ENCODE measurements at regions not wholly inside any gene's neighbourhood (a gene's known extent, or its start where the extent isn't known, plus 50 kb on each side); places are given as distances from the start of the nearest gene placed in this dataset.

DNA sequence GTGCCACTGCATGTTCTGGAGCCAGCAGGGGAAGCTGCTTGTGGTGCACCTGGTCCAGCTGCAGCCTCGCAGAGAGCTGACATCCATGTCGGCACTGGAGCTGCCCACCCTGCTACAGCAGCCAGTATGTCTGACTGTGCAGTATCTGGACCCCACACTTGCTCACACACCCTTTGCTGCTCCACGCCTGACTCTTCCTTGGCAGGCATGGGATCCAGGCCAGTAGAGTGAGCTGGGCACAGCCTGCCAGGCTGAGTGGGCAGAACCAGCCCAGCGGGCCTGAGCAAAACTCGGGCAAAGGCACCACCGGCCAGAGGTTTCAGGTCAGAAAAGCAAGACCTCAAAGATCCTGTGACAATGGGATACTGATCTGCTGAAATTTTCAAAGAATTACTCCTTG lies 690.1 kb downstream of the STPG2 start:
- no peak for DNase-seq

DNA sequence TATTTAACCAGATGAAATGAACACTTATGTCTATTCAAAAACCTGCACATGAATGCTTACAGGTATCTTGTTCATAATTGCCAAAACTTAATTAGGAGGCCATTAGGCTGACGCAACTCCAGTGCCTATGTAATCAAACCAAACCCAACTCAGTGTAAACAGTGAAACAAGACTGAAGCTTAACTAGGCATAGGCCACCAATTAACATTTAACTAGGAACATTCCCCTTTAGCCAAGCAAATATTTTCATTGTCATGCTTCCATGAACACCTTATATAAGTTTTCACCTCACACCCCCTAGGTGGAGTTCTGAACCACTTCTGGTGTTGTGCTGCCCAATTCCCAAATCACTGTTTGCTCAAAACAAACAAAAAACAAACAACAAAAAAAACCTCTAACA lies 686.0 kb downstream of the STPG2 start:
- no peak for DNase-seq

DNA sequence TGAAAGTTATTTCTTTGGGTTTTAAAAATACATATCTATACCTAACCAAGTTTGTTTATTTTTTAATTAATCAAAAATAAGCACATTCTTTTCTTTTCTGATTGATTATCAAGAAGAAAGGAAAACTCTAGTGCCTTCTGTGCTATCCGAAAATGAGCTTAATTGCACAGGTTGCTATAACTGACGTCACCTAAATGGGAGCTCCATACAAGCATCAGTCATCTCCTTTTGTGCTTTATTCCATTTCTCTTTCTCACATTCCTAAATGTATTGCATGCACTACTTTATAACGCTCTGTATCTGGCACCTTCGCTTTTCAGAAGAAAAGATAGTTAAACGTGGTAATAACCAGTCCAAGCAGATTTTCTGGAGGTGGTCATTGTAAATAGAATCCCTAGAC lies 675.0 kb downstream of the STPG2 start:
- DNase-seq: no peak

DNA sequence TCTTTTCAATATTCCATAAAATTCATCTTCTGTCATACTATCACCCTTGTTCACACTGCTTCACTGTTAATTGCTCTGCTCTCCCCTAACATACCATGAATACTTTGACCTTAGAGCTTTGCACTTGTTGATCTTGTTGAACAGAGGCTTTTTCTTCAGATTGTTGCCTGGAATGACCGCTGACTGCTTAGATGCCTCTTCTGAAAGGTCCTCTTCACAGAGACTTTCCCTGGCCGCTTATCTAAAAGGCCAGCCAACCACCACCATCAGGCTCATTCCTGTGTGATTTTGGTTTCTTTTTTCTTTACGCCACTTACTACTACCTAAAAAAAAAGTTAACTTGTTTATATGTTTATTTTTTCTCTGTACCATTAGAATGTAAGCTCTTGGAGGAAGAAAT lies 667.7 kb downstream of the STPG2 start:
- DNase-seq: no peak

DNA sequence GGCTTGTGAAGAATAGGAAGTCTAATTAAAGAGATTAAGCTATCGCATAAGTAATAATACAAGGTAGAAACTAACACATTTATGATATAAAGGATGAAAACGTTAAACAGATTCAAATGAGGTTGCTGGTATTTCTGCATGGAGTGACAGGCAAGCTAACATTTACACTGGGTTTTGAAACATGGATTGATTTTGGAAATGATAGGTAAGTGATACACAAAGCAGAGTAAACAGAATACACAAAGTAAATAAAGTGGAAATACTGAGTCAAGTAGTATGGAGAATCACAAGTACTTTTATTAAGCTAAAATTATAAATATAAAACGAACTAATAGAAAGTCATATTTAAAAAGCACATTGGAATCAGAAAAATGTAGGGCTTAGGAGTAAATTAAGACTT lies 665.3 kb downstream of the STPG2 start:
- DNase-seq: no peak

DNA sequence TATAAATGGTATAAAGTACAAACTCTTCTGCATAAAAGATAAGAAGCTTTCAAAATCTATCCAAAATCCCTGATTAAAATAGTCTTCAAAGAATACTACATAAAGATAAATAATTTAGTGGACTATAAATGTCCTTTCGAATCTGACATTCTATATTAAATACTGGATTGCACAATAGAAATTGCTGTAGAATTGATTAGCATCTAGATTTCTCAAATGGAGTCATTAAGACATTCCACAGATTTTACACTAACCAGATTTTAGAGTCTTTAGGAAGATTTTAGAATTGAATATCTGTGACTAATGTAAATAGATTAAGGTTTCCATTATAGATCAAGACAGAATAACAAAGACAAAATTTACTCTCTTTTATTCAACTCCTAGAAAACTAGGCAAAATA lies 663.9 kb downstream of the STPG2 start:
- DNase-seq: no peak

DNA sequence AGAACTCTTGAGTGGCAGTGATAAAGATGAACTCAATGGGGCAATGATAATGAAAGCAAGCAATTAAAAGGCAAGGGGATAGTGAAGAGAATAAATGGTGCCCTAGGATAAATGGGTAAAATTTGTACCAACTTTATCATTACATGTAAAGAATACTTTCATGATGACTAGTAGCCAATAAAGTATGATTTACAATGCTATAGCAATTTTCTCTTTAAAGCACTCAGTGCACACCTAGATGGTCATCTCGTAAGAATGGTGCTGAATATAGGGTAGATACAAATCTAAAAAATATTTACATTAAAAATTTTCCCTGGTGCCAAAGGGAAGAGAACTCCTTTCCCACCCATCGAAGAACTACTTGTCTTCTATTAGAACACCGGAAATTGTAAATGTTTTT lies 651.4 kb downstream of the STPG2 start:
- DNase-seq: no peak

DNA sequence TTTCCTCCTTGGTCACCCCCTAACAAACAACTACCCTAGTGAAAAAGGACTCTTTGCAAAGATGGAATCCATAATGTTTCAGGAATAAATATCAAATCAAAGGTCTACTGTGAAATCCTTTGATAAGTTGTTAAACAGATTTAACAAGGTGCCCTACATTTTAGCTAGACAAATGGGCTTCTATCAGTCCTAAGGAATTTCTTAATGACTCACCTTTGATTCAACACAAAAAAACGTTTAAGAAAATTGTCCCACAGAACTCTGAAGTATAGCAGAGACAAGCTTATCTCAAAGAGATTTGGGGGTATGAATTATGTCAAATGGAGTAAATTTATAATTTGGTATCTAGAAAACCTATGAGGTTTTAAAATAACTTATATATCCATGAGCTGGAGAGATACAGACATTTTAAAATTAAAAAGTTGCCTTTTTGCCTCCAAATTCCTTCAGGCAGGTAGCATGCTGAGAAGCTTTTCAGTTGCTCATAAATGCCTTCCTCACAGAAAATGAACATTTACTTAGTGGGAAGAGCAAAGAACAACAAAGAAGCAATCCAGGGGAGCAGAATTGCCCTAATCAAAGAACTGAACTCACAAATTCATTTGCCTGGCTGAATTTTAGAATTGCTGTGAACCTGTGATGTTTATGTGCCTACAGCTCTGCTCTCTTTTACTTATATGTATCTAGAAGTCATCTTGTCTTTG lies 649.3 kb downstream of the STPG2 start:
- DNase-seq: no peak

DNA sequence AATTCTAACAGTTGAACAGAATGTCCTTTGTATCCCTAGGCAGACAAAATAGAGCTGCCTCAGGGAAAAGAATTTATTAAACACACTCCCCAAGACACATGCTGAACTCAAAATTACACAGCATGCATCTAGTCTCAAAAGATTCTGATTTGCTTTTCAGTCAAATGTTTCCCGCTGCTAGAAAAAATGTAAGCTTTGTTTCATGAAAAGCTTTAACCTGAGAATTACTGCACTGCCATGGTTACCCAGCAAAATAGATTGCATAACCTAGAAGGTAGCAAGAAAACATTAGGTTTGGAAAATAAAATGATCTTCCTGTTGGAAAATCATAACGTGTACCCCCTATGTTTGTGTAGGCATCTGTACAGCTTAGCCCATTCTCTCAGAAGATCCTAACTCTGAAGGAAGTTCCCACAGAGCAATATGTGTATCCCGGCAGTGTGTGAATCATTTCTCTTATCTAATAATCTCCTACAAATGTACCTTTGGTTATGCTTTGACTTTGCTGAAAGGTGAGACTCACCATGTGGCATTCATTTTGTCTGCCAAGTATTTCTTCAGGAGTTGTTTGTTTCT lies 646.9 kb downstream of the STPG2 start:
- no peak for DNase-seq

DNA sequence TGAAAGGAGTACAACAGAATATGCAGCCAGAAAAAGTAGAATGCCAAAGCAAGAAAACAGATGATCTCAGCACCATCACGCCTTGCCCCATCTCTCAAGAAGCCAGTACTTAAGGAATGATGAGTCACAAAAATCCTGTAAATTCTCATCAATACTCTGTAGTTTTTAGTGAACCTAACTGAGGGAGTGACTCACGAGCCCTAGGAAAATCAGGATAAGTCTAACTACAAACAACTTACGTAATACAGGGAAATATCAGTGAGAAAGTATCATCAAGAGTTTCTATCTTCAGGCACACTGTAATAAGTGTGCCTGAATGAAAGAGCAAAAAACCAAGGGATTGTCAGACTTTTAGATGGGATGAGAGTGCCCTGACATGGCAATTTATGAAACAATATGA lies 644.4 kb downstream of the STPG2 start:
- no peak for DNase-seq

DNA sequence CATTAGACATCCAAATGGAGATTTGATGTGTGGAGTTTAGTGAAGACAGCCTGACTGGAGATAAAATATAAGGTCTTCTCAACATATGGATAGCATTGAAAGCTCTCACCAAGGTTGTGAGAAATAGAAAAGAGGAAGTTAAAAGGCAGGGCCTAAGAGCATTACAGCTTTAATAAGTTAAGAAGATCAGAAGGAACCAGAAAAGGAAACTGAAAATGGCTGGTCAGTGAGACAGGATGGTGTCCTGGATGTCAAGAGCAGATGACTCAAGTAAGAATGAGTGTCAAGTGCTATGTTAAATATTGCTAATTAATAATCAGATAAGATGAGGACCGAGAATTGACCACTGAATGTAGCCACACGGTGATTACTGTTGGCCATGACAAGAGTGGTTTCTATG lies 642.9 kb downstream of the STPG2 start:
- DNase-seq: no peak

DNA sequence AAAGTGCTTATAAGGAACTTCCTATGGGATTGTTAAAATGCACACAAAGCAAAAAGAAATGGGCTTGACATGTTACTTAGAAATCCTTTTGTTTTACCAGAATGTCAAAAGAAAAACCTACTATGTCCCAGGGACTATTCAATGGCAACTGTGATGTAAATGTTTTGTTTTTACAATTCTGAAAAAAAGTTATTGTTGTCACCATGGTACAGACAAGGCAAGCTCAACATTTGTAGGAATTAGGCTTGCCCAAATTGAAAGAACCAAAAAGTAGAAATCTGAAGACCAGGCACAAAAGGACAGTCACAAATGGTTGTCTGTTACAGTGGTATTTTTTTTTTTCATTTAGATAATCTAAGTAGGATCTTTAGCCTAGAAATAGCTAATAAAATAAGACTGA lies 638.6 kb downstream of the STPG2 start:
- DNase-seq: no peak

DNA sequence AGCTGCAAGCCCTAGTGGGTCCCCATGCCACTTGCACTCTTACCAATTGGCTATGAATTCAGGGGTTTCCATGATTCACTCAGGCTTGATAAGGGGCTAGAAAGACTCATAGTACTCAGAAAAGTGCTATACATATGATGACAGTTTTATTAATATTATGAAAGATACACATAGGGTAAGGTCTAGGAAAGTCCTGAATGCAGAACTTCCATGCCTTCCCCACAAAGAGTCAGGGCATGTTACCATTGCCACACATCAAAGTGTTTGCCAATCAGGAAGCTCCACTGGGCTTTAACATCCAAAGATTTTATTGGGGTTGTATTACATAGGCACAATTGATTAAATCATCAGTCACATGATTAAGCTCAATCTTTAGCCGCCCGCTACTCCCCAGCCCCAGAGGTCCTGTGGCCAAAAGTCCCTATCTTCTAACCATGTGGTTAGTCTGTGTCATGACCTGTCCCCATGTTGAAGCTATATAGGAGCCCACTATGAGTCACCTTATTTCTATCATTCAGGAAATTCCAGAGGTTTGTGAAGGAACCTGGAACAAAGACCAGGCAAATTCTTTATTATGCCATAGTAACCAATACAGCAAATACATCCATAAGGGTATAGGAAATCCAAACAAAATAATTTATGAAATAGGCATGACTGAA lies 635.6 kb downstream of the STPG2 start:
- no peak for DNase-seq
